ENCODE measurements at regions not wholly inside any gene's neighbourhood (a gene's known extent, or its start where the extent isn't known, plus 50 kb on each side); places are given as distances from the start of the nearest gene placed in this dataset.
"Not testable (repeated sequence)": the region's sequence is repeated elsewhere in the genome, so short reads cannot be mapped to it uniquely, and the experiment has no call there.

DNA sequence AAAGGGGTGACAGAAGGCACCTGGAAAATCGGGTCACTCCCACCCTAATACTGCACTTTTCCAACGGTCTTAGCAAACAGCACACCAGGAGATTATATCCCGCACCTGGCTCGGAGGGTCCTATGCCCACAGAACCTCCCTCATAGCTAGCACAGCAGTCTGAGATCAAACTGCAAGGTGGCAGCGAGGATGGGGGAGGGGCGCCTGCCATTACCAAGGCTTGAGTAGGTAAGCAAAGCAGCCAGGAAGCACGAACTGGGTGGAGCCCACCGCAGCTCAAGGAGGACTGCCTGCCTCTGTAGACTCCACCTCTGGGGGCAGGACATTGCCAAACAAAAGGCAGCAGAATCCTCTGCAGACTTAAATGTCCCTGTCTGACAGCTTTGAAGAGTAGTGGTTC, 101.8 kb downstream of the TBX20 start:
- ATAC-seq; DNase-seq (ENCODE audit: missing footprints); intact Hi-C loops (cut with DNase I): not testable (repeated sequence)

GRCh38 chr7:35148030-35148429, 105.9 kb downstream of the TBX20 start:
- DNase-seq (ENCODE audit: missing footprints); intact Hi-C loops (cut with DNase I); ATAC-seq: not testable (repeated sequence)

DNA sequence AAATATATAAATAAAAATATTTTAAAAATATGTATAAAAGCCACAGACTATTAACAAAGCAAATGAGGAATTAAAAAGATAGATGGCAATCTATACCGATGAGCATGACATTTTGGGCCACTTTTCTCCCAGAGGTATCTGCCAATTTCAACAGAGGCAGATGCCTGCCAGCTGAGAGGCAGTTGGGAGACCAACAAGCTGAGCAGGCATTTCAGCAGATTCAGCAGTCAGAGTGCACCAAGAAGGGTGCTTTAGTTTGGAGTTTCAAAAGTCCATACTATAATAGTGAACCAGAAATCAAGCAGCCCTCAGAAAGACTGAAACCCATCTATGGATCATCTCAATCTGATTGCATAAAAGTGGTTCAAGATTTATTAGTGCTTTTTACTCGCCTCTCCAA, 104.8 kb upstream of the DPY19L1 start:
- DNase-seq (ENCODE audit: missing footprints); ATAC-seq; intact Hi-C loops (cut with DNase I): not testable (repeated sequence)

DNA sequence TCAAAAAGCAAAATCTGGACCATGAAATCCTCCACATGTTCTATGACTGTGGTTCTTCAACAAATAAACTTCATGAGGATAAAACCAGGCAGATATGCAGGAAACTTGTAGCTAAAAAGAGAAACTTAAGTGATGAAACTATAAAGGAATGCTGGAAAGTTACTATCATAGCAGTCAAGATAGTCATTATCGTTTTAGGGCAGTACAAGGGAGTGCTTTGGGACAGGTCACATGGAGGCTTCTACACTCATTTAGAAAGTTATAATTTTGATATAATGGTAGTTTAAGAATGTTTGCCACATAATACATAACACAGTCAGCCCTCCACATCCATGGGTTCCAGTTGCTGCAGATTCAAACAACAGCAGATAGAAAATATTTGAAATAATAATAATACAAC, 102.0 kb upstream of the DPY19L1 start:
- intact Hi-C loops (cut with DNase I); ATAC-seq: not testable (repeated sequence)

DNA sequence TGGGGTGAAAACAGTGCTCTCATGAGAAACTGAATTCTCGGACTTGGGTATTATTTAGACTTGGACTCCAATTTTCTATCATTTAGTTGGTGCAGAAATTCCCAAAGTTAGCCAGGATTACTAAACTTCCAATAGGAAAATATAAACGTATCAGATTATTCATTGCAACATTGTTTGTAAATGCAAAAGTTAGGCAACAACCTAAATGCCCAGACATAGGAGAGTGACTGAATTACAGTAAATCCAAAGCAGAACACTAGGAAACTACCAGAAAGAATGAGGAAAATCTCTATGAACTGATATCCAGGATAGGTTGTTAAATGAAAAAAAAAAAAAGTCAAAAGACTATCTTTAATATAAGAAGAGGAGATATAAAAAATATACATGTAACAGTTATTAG, 96.2 kb upstream of the DPY19L1 start:
- ATAC-seq; intact Hi-C loops (cut with DNase I); DNase-seq (ENCODE audit: missing footprints): not testable (repeated sequence)

More for the DNA sequence above, 102.0 kb upstream of the DPY19L1 start:
- DNase-seq (ENCODE audit: missing footprints): not testable (repeated sequence)

DNA sequence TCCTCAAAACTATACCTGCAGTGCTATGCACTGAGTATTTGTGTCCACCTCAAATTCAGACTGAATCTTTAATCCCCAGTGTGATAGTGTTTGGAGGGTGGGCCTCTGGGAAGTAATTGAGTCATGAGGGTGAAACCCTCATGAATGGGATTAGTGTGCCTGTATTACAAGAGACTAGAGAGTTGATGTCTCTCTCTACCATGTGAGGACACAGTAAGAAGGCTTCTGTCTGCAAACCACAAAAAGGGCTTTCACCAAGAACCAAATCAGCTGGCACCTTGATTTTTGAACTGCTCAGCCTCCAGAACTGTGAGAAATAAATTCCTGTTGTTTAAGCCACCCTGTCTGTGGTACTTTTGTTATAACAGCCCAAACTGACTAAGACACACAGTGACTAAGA, 95.7 kb upstream of the DPY19L1 start:
- intact Hi-C loops (cut with DNase I); ATAC-seq; DNase-seq (ENCODE audit: missing footprints): not testable (repeated sequence)

DNA sequence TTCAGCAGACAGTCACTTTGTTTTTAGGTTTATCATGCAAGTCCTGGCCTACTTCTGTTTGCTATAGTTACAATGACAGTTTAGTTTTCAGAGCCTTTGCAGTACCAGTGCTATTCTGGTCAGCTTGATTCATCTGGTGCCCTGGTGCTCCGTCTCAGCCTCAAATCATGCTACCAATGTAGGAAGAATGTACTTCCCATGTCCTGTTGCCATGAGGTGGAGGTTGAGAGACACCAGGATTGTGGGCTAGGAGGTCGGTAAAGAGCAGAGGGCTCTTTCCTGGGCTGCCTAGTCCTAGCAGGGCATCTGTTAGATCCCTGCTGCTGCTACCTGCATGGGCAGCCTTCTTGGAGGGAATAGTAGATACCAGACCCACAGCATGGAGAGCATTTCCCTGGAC, 91.4 kb upstream of the DPY19L1 start:
- ATAC-seq; DNase-seq (ENCODE audit: missing footprints); intact Hi-C loops (cut with DNase I): not testable (repeated sequence)

DNA sequence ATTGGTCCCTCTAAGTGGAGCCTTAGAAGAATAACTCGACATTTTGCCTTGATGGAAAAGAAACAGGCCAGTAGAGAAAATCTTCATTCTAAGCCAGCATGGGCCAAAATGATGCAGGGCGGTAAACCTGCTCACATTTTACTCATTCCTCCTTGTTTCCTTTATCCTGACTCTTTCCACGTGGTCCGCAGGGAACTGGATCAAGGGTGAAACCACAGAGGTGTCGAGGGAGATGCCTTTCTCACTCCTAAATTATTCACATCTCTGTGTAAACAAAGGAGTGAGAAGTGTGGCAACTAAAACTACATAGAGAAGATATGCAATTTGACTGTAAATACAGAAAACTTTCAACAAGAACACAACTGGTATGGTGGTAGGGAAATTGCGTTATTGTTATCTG, 81.2 kb upstream of the DPY19L1 start:
- ATAC-seq; intact Hi-C loops (cut with DNase I); DNase-seq (ENCODE audit: missing footprints): not testable (repeated sequence)

DNA sequence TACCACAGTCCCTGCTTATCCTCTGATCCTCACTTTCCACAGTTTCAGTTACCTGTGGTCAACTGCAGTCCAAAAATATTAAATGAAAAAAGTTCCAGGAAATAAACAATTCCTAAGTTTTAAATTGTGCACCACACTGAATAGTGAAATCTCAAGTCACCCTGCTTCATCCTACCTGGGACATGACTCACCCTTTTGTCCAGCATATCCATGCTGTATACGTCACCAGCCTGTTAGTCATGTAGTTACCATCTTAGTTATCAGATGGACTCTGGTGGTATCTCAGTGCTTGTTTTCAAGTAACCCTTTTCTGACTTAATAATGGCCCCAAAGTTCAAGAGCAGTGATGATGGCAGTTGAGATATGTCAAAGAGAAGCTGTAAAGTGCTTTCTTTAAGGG, 69.4 kb upstream of the DPY19L1 start:
- ATAC-seq; DNase-seq (ENCODE audit: missing footprints); intact Hi-C loops (cut with DNase I): not testable (repeated sequence)

- not testable (repeated sequence) for ATAC-seq
Observed at GRCh38 chr7:35105511-35105910, 68.2 kb upstream of the DPY19L1 start.

GRCh38 chr7:35102845-35103244, 65.6 kb upstream of the DPY19L1 start:
- DNase-seq (ENCODE audit: missing footprints); intact Hi-C loops (cut with DNase I); ATAC-seq: not testable (repeated sequence)

More at GRCh38 chr7:35105511-35105910, 68.2 kb upstream of the DPY19L1 start:
- intact Hi-C loops (cut with DNase I): not testable (repeated sequence)
- peak; percentile 17 for DNase-seq (ENCODE audit: missing footprints)

- ATAC-seq; DNase-seq (ENCODE audit: missing footprints); intact Hi-C loops (cut with DNase I): not testable (repeated sequence)
Observed at GRCh38 chr7:35092961-35093360, 55.7 kb upstream of the DPY19L1 start.
